Transverse colon (tissue), 3 donors: ENCODE measurements at regions not wholly inside any gene's neighbourhood (a gene's known extent, or its start where the extent isn't known, plus 50 kb on each side); places are given as distances from the start of the nearest gene placed in this dataset.

Experiments
- POLR2A ChIP-seq: fragments of 450-650 bp; IDR thresholded peaks from one replicate; pipeline ENCODE4 v1.6.1; 2016; ENCODE audit warnings: antibody characterized with exemption, mild to moderate bottlenecking, moderate library complexity
- TF ChIP-seq, protein P1 (sequence below), 5 experiments: fragments of 200-600 bp in 3 of 5; fragments of 450-650 bp in 2 of 5; sonication (generic) in 3 of 5; IDR thresholded peaks; 1 replicate in 2 of 5; 2 replicates in 3 of 5; pipeline ENCODE4 v1.5.1; 2016 to 2017; ENCODE audit warnings: antibody characterized with exemption in 5 of 5, inconsistent platforms in 3 of 5, mild to moderate bottlenecking in 2 of 5, moderate library complexity in 1 of 5

GRCh38 chr2:79275863-79276262, 116.3 kb upstream of the REG3A start:
- TF ChIP-seq POLR2A, result no peak
- TF ChIP-seq, protein P1, sequence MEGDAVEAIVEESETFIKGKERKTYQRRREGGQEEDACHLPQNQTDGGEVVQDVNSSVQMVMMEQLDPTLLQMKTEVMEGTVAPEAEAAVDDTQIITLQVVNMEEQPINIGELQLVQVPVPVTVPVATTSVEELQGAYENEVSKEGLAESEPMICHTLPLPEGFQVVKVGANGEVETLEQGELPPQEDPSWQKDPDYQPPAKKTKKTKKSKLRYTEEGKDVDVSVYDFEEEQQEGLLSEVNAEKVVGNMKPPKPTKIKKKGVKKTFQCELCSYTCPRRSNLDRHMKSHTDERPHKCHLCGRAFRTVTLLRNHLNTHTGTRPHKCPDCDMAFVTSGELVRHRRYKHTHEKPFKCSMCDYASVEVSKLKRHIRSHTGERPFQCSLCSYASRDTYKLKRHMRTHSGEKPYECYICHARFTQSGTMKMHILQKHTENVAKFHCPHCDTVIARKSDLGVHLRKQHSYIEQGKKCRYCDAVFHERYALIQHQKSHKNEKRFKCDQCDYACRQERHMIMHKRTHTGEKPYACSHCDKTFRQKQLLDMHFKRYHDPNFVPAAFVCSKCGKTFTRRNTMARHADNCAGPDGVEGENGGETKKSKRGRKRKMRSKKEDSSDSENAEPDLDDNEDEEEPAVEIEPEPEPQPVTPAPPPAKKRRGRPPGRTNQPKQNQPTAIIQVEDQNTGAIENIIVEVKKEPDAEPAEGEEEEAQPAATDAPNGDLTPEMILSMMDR (IDR thresholded peaks at IDR 0.05), result no peak
